Brain microvascular endothelial cell (primary cell): ENCODE measurements at regions not wholly inside any gene's neighbourhood (a gene's known extent, or its start where the extent isn't known, plus 50 kb on each side); places are given as distances from the start of the nearest gene placed in this dataset.
"Not testable (repeated sequence)": the region's sequence is repeated elsewhere in the genome, so short reads cannot be mapped to it uniquely, and the experiment has no call there.

Source experiments
- DNase-seq: peaks from one replicate; pipeline ENCODE4 v3.0.0-alpha.2; 2020
- H3K27ac ChIP-seq: fragments of 250-450 bp; sonication (Bioruptor Pico); 2 replicates; pipeline ENCODE4 v1.5.1; 2020; ENCODE audit warnings: mild to moderate bottlenecking, moderate library complexity
- H3K27me3 ChIP-seq: fragments of 250-450 bp; sonication (Bioruptor Pico); replicated peaks from 2 replicates; pipeline ENCODE4 v1.5.1; 2020; ENCODE audit warnings: mild to moderate bottlenecking
- H3K36me3 ChIP-seq: fragments of 250-450 bp; sonication (Bioruptor Pico); replicated peaks from 2 replicates; pipeline ENCODE4 v1.5.1; 2020; ENCODE audit warnings: mild to moderate bottlenecking
- H3K4me3 ChIP-seq: 2 replicates; pipeline ENCODE4 v1.5.1; 2011; ENCODE audit warnings: low read depth, mild to moderate bottlenecking, control low read depth, low read length, moderate library complexity
- in situ Hi-C: cut with HindIII; loops from 2 replicates; pipeline ENCODE4 v1.10.0; 2017; ENCODE audit warnings: low sequenced_read_pairs, low pct_ligation_motif_present
- TF ChIP-seq, protein P1 (sequence below): IDR thresholded peaks from 2 replicates; pipeline ENCODE4 v1.5.1; 2011; ENCODE audit warnings: low read depth, mild to moderate bottlenecking, moderate library complexity, low read length, control low read depth, inconsistent platforms; ENCODE audit errors: missing control alignments

DNA sequence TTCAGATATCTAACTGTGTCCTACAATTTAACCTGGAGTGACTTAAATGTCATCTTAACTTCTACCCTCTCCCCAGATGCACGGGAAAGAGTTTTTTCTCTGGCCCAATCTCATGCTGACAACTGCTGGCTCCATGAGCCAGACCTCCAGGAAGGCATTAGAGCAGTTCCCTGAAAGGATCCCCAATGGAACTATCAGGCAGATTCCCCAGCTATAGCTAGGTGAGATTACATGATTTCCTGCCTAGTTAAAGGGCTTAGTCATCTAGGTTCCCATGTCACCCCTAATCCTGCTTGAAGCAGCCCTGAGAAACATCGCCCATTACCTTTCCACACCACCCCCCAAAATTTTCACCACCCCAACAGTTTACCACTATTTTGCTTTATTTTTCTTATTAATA lies 373.5 kb upstream of the TRPC7 start:
- in situ Hi-C loops = no loop called here
- no peak for DNase-seq
- TF ChIP-seq, protein P1, sequence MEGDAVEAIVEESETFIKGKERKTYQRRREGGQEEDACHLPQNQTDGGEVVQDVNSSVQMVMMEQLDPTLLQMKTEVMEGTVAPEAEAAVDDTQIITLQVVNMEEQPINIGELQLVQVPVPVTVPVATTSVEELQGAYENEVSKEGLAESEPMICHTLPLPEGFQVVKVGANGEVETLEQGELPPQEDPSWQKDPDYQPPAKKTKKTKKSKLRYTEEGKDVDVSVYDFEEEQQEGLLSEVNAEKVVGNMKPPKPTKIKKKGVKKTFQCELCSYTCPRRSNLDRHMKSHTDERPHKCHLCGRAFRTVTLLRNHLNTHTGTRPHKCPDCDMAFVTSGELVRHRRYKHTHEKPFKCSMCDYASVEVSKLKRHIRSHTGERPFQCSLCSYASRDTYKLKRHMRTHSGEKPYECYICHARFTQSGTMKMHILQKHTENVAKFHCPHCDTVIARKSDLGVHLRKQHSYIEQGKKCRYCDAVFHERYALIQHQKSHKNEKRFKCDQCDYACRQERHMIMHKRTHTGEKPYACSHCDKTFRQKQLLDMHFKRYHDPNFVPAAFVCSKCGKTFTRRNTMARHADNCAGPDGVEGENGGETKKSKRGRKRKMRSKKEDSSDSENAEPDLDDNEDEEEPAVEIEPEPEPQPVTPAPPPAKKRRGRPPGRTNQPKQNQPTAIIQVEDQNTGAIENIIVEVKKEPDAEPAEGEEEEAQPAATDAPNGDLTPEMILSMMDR = no peak
- Histone ChIP-seq H3K4me3 (no peak overlapping the region), H3K27ac (no peak overlapping the region), H3K36me3 (no peaks in the 10 kb centered on the region), H3K27me3 (no peaks in the 10 kb centered on the region)

DNA sequence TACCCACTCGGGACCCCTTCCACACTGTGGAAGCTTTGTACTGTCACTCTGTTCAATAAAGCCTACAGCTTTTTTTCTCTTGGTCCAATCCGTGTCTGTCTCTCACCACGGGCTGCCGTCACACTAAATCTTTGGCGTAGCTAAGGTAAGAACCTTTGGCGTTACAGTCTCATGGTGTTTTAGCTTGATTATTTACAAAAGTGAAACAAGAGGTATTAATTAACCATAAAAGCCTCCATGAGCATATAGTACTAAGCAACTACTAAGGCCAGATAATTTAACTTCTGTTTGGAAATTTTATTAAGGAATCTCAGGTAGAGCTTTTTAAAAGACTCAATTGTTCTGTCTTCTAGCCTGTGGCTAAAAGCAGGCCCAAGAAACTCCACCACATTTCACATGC lies 370.7 kb upstream of the TRPC7 start:
- no peak for DNase-seq
- TF ChIP-seq, protein P1 = no peak
- Histone ChIP-seq H3K4me3 (no peak overlapping the region), H3K27ac (no peak overlapping the region), H3K27me3 (no peaks in the 10 kb centered on the region), H3K36me3 (no peaks in the 10 kb centered on the region)
- in situ Hi-C loops = no loop called here

DNA sequence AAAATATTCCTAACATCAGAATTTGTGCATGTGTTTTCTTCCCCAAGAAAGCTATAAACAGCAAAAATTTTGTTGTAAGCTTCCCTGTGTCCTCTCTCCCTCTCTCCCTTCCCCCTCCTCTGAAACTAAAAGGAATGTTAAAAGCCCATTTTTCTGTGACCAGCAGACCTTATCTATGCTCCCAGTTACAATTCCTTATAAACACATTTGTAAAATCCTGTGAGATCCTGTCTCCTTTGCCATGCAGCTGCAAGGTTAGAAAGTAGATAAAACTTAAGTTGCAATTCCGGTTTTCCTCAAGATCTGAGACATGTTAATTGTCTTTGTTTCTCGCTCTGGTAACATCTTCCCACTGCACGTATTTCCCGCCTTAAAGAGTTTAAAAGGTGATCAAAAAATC lies 370.3 kb upstream of the TRPC7 start:
- DNase-seq, in situ Hi-C loops, H3K27me3 ChIP-seq: not testable (repeated sequence)

DNA sequence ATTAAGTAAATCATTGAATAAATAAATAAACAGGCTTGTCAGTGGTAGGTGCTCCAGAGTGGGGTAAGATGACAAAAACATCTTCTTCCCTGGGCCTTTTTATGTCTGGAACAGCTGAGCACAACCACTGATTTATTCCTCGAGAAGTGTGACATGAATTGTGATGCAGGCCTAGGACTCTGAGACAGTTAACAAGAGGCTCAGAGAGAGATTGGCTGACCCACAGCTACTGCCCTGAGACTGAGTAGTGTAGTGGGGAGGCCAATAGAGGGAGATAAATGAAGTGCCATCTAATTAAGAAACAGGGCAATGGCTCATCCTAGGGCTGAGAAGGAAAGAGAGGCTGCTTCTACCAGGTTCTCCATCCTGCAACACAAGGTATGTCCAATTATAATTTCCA lies 369.3 kb upstream of the TRPC7 start:
- DNase-seq = no peak
- no peak overlapping the region for H3K4me3 ChIP-seq
- no peaks in the 10 kb centered on the region for H3K36me3 ChIP-seq
- H3K27me3 ChIP-seq = no peaks in the 10 kb centered on the region
- H3K27ac ChIP-seq = no peak overlapping the region
- in situ Hi-C loops = no loop called here
- TF ChIP-seq, protein P1 = no peak

More for the DNA sequence above, 370.3 kb upstream of the TRPC7 start:
- H3K36me3 ChIP-seq, H3K4me3 ChIP-seq, H3K27ac ChIP-seq: not testable (repeated sequence)

DNA sequence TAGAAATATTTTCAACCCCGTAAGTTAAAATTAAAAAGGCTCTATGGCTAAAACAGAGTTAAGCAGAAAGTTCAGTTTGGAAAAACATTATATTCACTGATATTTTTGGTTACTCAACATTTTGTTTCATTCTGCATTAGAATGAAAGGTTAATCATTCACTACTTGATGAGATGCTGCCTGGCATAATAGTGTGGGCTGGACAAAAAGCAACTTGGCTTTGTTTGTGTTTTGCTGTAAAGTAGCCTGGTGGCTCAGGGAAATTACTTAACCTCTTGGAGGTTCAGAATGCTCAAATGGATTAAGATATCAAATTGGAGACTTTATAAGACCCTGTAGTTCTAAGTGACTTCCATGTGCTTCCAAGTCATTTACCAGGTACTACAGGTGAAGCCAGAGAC lies 367.4 kb upstream of the TRPC7 start:
- in situ Hi-C loops = no loop called here
- H3K27me3 ChIP-seq = no peaks in the 10 kb centered on the region
- H3K4me3 ChIP-seq = no peak overlapping the region
- DNase-seq = no peak
- TF ChIP-seq, protein P1 = no peak
- no peak overlapping the region for H3K27ac ChIP-seq
- H3K36me3 ChIP-seq = no peaks in the 10 kb centered on the region

DNA sequence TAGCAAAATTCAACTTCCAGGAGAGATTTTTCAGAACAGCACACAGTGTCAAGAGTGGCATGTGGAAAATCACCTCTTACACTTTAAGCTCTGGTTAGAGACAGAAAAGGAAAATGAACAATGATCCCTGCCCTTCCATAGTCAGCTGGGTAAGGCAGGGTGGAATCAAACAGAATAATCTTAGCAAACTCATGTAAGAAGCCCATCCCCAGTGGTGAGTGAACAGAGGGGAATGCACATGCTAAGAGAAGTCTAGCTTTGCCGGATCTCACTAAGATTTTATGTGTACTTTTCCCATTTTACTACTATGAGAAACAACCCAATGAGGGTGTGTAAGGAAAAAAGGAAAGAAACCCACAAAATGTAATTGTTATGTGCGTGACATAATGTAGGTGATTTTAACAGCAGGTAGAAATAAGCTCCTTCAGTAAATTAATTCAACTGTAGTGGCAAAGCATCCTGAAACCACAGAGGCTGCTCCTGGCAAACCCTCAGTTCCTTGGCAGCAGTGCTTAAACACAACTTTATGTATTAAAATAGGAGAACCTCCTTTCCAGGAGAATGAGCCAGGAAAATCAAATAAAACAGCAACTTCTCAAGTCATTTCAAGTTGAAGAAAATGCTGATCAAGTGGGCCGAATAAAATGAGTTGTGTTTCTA lies 366.0 kb upstream of the TRPC7 start:
- H3K27me3 ChIP-seq = no peaks in the 10 kb centered on the region
- peak overlapping the region; percentile 59 for H3K27ac ChIP-seq
- in situ Hi-C loops = no loop called here
- TF ChIP-seq, protein P1 = no peak
- H3K36me3 ChIP-seq = no peaks in the 10 kb centered on the region
- no peak for DNase-seq
- no peak overlapping the region for H3K4me3 ChIP-seq
